LNCaP clone FGC (cell line): ENCODE measurements at regions not wholly inside any gene's neighbourhood (a gene's known extent, or its start where the extent isn't known, plus 50 kb on each side); places are given as distances from the start of the nearest gene placed in this dataset.

Experiments
- DNase-seq: peaks from one replicate; pipeline ENCODE4 v3.0.0-alpha.2; 2011; ENCODE audit warnings: low read depth
- H3K4me3 ChIP-seq: 2 replicates; pipeline ENCODE4 v1.5.1; 2011; ENCODE audit warnings: mild to moderate bottlenecking, low read depth, low read length, control low read depth
- CTCF ChIP-seq: IDR thresholded peaks from 2 replicates; pipeline ENCODE4 v1.5.1; 2012; ENCODE audit warnings: mild to moderate bottlenecking; ENCODE audit not compliant: control insufficient read depth, insufficient read depth; ENCODE audit errors: extremely low read depth

GRCh38 chr16:17768257-17768656 is 297.5 kb upstream of the XYLT1 start:
- DNase-seq = no peak
- no peak overlapping the region for H3K4me3 ChIP-seq
- no peak for TF ChIP-seq CTCF

GRCh38 chr16:17766012-17766411 is 295.3 kb upstream of the XYLT1 start:
- no peak for DNase-seq
- H3K4me3 ChIP-seq = no peak overlapping the region
- no peak for TF ChIP-seq CTCF

GRCh38 chr16:17759451-17760390 is 289.0 kb upstream of the XYLT1 start:
- no peak for TF ChIP-seq CTCF
- no peak for DNase-seq
- no peak overlapping the region for H3K4me3 ChIP-seq

- no peak for DNase-seq
- no peak overlapping the region for H3K4me3 ChIP-seq
- TF ChIP-seq CTCF = no peak
Observed at GRCh38 chr16:17757808-17758207, 287.0 kb upstream of the XYLT1 start.

- H3K4me3 ChIP-seq = no peak overlapping the region
- TF ChIP-seq CTCF = no peak
- DNase-seq = no peak
Observed at GRCh38 chr16:17755158-17755557, 284.4 kb upstream of the XYLT1 start.

GRCh38 chr16:17753434-17753833 is 282.7 kb upstream of the XYLT1 start:
- no peak for DNase-seq
- H3K4me3 ChIP-seq = no peak overlapping the region
- no peak for TF ChIP-seq CTCF

GRCh38 chr16:17749706-17750105 is 278.9 kb upstream of the XYLT1 start:
- no peak for TF ChIP-seq CTCF
- no peak overlapping the region for H3K4me3 ChIP-seq
- DNase-seq = no peak
